B cell (primary cell): ENCODE measurements at regions not wholly inside any gene's neighbourhood (a gene's known extent, or its start where the extent isn't known, plus 50 kb on each side); places are given as distances from the start of the nearest gene placed in this dataset.

ENCODE experiments used
- ATAC-seq: fragments of 200-7000 bp; cut with Tn5 transposase; one replicate; pipeline ENCODE4 v1.10.0; 2021; ENCODE audit warnings: low read depth, mild to moderate bottlenecking, moderate number of reproducible peaks, moderate library complexity
- CTCF ChIA-PET: fragments of 350-600 bp; sonication (Branson Sonifier 250); formaldehyde crosslinking; loops from one replicate; lab custom pipeline; 2021; ENCODE audit warnings: antibody characterized with exemption, inconsistent platforms; lab: Charles Lee
- POLR2A ChIA-PET: fragments of 350-600 bp; sonication (Branson Sonifier 250); formaldehyde crosslinking; loops from one replicate; lab custom pipeline; 2021; ENCODE audit warnings: antibody characterized with exemption; lab: Charles Lee
- DNase-seq: peaks from one replicate; pipeline ENCODE4 v3.0.0; 2013
- H2AFZ ChIP-seq: 2 replicates; pipeline ENCODE4 v1.6.1; 2012; ENCODE audit warnings: mild to moderate bottlenecking, low read depth, low read length; ENCODE audit not compliant: insufficient read depth, poor library complexity, severe bottlenecking
- H3K27ac ChIP-seq, 2 donors: 1 replicate in 1 of 2; 2 replicates in 1 of 2; pipeline ENCODE4 v1.5.1; 2012 to 2013; ENCODE audit warnings: low read length in 2 of 2, mild to moderate bottlenecking in 2 of 2, moderate library complexity in 1 of 2
- H3K27me3 ChIP-seq, 4 experiments: fragments of 200-600 bp in 1 of 4; sonication (generic) in 1 of 4; replicated peaks in 1 of 4; 1 replicate in 2 of 4; 2 replicates in 2 of 4; pipeline versions ENCODE4 v1.6.1 to v1.7.0; 2013 to 2016; ENCODE audit warnings: low read length in 3 of 4, mild to moderate bottlenecking in 2 of 4, mixed read lengths in 1 of 4, moderate library complexity in 1 of 4; ENCODE audit not compliant: insufficient read depth in 4 of 4, control insufficient read depth in 3 of 4; ENCODE audit errors: control extremely low read depth in 1 of 4
- H3K36me3 ChIP-seq, 2 experiments: replicated peaks in 1 of 2; 1 replicate in 1 of 2; 2 replicates in 1 of 2; pipeline versions ENCODE4 v1.6.1 to v1.7.1; 2013; ENCODE audit warnings: low read length in 1 of 2; ENCODE audit not compliant: insufficient read depth in 2 of 2, control insufficient read depth in 1 of 2; ENCODE audit errors: control extremely low read depth in 1 of 2, extremely low read depth in 1 of 2
- H3K4me1 ChIP-seq, 2 donors: fragments of 200-600 bp in 1 of 2; sonication (generic) in 1 of 2; 1 replicate in 1 of 2; 2 replicates in 1 of 2; pipeline versions ENCODE4 v1.5.1 to v1.6.1; 2013 to 2017; ENCODE audit warnings: low read length in 2 of 2; ENCODE audit not compliant: control insufficient read depth in 2 of 2, insufficient read depth in 2 of 2
- H3K4me2 ChIP-seq: replicated peaks from 2 replicates; pipeline ENCODE3; 2012; ENCODE audit warnings: mild to moderate bottlenecking, low read depth, low read length; ENCODE audit not compliant: poor library complexity, severe bottlenecking
- H3K4me3 ChIP-seq, 5 experiments: fragments of 200-600 bp in 1 of 5; sonication (generic) in 1 of 5; 1 replicate in 3 of 5; 2 replicates in 2 of 5; pipeline versions ENCODE4 v1.5.1 to v1.7.0; 2011 to 2016; ENCODE audit warnings: low read length in 4 of 5, mild to moderate bottlenecking in 4 of 5, low read depth in 2 of 5, control low read depth in 1 of 5, moderate library complexity in 1 of 5; ENCODE audit not compliant: insufficient read depth in 1 of 5; ENCODE audit errors: control extremely low read depth in 1 of 5, extremely low read depth in 1 of 5
- H3K79me2 ChIP-seq: fragments of 200-600 bp; sonication (generic); one replicate; pipeline ENCODE4 v1.6.0; 2016; ENCODE audit warnings: low read length; ENCODE audit not compliant: control insufficient read depth, insufficient read depth
- H3K9ac ChIP-seq: fragments of 200-600 bp; sonication (generic); 2 replicates; pipeline ENCODE4 v1.6.1; 2017; ENCODE audit warnings: mild to moderate bottlenecking, low read length, moderate library complexity
- H3K9me3 ChIP-seq, 3 donors: one replicate each; pipeline versions ENCODE4 v1.6.1 to v1.7.1; 2013; ENCODE audit warnings: low read length in 2 of 3; ENCODE audit not compliant: control insufficient read depth in 2 of 3, insufficient read depth in 1 of 3; ENCODE audit errors: control extremely low read depth in 1 of 3
- H4K20me1 ChIP-seq: 2 replicates; pipeline ENCODE4 v1.6.0; 2012; ENCODE audit warnings: mild to moderate bottlenecking, low read length; ENCODE audit not compliant: insufficient read depth, control insufficient read depth, poor library complexity, severe bottlenecking
- H3K27ac Mint-ChIP-seq: one replicate; pipeline ENCODE4 v1.8.0; 2021; ENCODE audit warnings: mixed read lengths
- H3K27me3 Mint-ChIP-seq: one replicate; pipeline ENCODE4 v1.8.0; 2021; ENCODE audit warnings: mixed read lengths
- H3K4me1 Mint-ChIP-seq: one replicate; pipeline ENCODE4 v1.8.0; 2021; ENCODE audit warnings: mixed read lengths
- H3K4me3 Mint-ChIP-seq: one replicate; pipeline ENCODE4 v1.8.0; 2021; ENCODE audit warnings: mixed read lengths
- H3K9me3 Mint-ChIP-seq: one replicate; pipeline ENCODE4 v1.8.0; 2022; ENCODE audit warnings: mixed read lengths; ENCODE audit not compliant: insufficient read depth
- CTCF ChIP-seq: fragments of 200-600 bp; IDR thresholded peaks from one replicate; pipeline ENCODE4 v1.8.0; 2022; ENCODE audit warnings: antibody characterized with exemption, mild to moderate bottlenecking
- EZH2 ChIP-seq: IDR thresholded peaks from 2 replicates; pipeline ENCODE4 v1.6.1; 2012; ENCODE audit warnings: borderline replicate concordance, low read depth, mild to moderate bottlenecking, moderate library complexity, low read length; ENCODE audit not compliant: insufficient read depth, poor library complexity, severe bottlenecking
- WGBS: methylation state at CpG from one replicate; pipeline ENCODE4 v1.1.5; 2013; ENCODE audit warnings: missing lambda C conversion rate; ENCODE audit not compliant: insufficient coverage; 5-methylcytosine and 5-hydroxymethylcytosine counted together
- intact Hi-C: fragments of 100-400 bp; cut with micrococcal nuclease; formaldehyde crosslinking; loops from one replicate; pipeline ENCODE4 v1.10.0; 2022

- Histone ChIP-seq H3K27ac (no peak overlapping the region), H3K9ac (no peak overlapping the region), H4K20me1 (no peaks in the 10 kb centered on the region), H2AFZ (no peak overlapping the region), H3K27me3 (no peaks in the 10 kb centered on the region), H3K4me2 (no peak overlapping the region), H3K4me1 (no peaks in the 10 kb centered on the region), H3K9me3 (no peaks in the 10 kb centered on the region), H3K36me3 (no peaks in the 10 kb centered on the region), H3K79me2 (no peaks in the 10 kb centered on the region), H3K4me3 (no peak overlapping the region)
- intact Hi-C loops = no loop called here
- Mint-ChIP-seq H3K27ac (no peak overlapping the region), H3K4me1 (no peaks in the 10 kb centered on the region), H3K9me3 (no peaks in the 10 kb centered on the region), H3K4me3 (no peak overlapping the region), H3K27me3 (peaks cover 8% of the 10 kb centered on the region)
- POLR2A ChIA-PET = no interaction called here
- WGBS = 82% methylated on average over 3 of the region's 4 CpGs
- ATAC-seq (no peak), DNase-seq (no peak)
- no peak for TF ChIP-seq EZH2
- no peak for TF ChIP-seq CTCF
- CTCF ChIA-PET = no interaction called here
Observed at GRCh38 chr3:27985369-27986035, 255.9 kb upstream of the CMC1 start.

- no peaks in the 10 kb centered on the region for H3K4me1 Mint-ChIP-seq
- no peak for DNase-seq
- H3K36me3 ChIP-seq = no peaks in the 10 kb centered on the region
- H2AFZ ChIP-seq = no peak overlapping the region
- H3K27ac Mint-ChIP-seq = no peak overlapping the region
- H3K27me3 Mint-ChIP-seq = peaks cover 8% of the 10 kb centered on the region
- H3K27ac ChIP-seq = no peak overlapping the region
- no peak for ATAC-seq
- H3K4me2 ChIP-seq = no peak overlapping the region
- intact Hi-C loops = no loop called here
- no peaks in the 10 kb centered on the region for H3K9me3 ChIP-seq
- no peak overlapping the region for H3K4me3 ChIP-seq
- H4K20me1 ChIP-seq = no peaks in the 10 kb centered on the region
- 91% methylated on average over 5 of the region's 6 CpGs for WGBS
- H3K79me2 ChIP-seq = no peaks in the 10 kb centered on the region
- TF ChIP-seq EZH2 = no peak
- H3K27me3 ChIP-seq = no peaks in the 10 kb centered on the region
- H3K9ac ChIP-seq = no peak overlapping the region
- H3K4me1 ChIP-seq = no peaks in the 10 kb centered on the region
- no peaks in the 10 kb centered on the region for H3K9me3 Mint-ChIP-seq
- no peak overlapping the region for H3K4me3 Mint-ChIP-seq
- CTCF ChIA-PET = no interaction called here
- POLR2A ChIA-PET = no interaction called here
Observed at GRCh38 chr3:27986234-27986879, 255.1 kb upstream of the CMC1 start.
